Right ventricle myocardium superior (tissue), 1 donor: ENCODE measurements at regions not wholly inside any gene's neighbourhood (a gene's known extent, or its start where the extent isn't known, plus 50 kb on each side); places are given as distances from the start of the nearest gene placed in this dataset.
"Not testable (repeated sequence)": the region's sequence is repeated elsewhere in the genome, so short reads cannot be mapped to it uniquely, and the experiment has no call there.

Experiments used
- ATAC-seq: fragments of 200-7000 bp; cut with Tn5 transposase; one replicate; pipeline ENCODE4 v1.9.1; 2020; ENCODE audit warnings: mild to moderate bottlenecking; ENCODE audit not compliant: poor library complexity
- DNase-seq: peaks from one replicate; pipeline ENCODE4 v3.0.0-alpha.2; 2020
- intact Hi-C: fragments of 100-400 bp; cut with DNase I; formaldehyde crosslinking; loops from one replicate; pipeline ENCODE4 v1.11.2; 2022
- donor health status: DM: no; HTN: yes; CAD: no; lungs with severe emphysema.

DNA sequence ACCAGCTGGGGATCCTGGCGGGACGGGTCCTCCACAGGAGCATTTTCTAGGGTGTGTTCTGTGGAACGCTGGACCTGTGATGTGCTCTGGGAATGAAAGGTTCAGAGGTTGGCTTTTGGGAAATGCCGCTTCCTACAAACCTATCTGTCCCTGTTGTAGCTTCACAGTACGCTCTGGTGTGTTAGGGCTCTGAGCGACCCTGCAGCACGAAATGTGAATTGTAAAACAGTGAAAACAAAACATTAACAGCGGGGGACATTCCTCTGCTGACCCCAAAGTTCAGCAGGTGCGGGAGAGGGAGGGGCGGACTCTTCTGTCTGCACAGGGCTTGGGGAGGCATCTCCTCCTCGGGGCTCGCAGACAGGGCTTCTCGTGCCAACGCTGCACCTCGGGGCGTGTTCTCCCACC, 155.9 kb downstream of the NRN1 start:
- intact Hi-C loops = no loop called here
- DNase-seq (no peak), ATAC-seq (peak; percentile 47)

DNA sequence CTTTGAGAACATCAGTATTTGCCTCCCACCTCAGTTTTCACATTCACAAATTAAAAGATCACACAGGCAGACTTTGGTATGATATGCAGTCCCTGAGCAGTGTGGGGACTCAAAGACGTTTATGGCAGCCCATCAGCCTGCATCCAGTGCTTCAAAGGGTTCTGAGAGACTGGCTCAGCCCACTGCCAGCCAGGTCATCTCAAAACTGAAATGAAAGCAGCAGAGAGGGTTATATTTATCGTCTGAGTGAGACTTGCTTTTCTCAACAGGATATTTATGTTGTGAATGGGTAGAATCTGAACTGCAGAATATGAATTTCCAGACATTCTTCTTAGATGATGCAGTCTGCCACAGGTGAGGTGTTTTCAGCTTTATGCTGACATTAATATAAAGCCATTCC, 159.8 kb downstream of the NRN1 start:
- no peak for ATAC-seq
- no peak for DNase-seq
- intact Hi-C loops = no loop called here

DNA sequence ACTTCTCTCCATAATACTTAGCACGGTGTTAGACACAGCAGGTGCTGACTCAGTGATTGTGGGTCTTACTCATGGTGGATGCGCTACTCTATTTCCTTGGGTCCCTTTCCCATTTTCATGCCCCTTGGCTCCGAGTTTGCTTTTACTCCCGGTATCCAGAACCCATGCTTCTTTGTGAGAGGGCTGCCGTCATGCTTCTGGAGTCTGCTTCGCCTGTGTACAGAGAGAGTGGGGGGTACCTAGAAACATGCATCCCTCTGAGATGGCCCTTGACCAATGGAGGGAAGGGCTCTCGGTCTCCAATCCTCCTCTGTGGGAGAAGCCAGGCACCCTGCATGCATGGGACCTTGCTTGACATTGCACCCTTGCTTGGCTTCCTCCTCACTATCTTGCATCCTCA, 160.4 kb downstream of the NRN1 start:
- DNase-seq (no peak), ATAC-seq (no peak)
- intact Hi-C loops = no loop called here

DNA sequence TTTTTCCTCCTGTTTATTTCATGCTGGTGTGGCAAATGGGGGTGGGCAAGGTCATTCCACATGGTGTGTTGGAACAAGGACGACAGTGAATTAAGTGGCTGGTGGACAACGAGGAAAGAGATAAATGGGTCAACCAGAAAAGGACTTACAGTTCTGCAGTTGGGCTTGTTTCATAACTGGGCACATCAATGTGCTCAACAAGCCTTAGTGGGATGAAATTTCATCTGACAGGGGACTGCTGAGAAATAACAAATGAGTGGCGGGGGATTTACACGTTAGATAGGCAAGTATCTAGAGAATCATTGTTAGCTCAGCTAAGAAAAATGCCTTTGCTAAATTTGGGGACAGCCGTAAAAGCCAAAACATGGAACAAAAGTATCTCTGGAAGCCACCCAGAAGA, 163.6 kb downstream of the NRN1 start:
- intact Hi-C loops = no loop called here
- DNase-seq (no peak), ATAC-seq (no peak)

DNA sequence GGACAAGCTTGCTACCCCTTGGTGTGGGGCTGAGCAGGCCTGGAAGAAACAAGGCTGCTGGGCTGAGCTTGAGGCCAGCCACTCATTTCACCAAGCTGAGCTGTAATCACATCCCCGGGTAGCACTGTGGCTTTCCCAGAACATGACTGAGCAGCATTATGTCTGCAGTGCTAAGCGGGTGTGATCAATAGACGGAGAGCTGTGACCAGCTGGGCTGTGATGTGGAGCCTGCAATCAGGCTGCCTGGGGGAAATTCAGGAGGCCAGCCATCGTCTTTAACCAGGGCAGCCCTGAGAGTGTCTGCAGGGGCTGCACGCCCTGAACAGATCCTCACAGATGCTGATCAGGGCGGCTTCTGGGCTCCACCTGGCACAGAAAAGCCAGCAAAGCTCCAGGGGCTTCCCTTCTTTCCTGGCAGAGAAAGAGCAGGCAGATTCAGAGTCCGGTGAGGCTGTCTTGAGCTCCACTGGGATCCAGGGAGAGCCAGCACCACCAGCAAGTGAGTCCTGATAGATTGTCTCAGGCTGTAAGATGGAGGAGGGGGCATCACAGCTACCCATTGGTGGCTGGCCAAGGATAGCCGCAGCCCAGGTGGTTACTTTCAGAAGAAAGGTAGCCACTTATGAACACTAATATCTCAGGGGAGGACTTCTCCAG, 165.9 kb downstream of the NRN1 start:
- no peak for DNase-seq
- intact Hi-C loops = no loop called here
- no peak for ATAC-seq

DNA sequence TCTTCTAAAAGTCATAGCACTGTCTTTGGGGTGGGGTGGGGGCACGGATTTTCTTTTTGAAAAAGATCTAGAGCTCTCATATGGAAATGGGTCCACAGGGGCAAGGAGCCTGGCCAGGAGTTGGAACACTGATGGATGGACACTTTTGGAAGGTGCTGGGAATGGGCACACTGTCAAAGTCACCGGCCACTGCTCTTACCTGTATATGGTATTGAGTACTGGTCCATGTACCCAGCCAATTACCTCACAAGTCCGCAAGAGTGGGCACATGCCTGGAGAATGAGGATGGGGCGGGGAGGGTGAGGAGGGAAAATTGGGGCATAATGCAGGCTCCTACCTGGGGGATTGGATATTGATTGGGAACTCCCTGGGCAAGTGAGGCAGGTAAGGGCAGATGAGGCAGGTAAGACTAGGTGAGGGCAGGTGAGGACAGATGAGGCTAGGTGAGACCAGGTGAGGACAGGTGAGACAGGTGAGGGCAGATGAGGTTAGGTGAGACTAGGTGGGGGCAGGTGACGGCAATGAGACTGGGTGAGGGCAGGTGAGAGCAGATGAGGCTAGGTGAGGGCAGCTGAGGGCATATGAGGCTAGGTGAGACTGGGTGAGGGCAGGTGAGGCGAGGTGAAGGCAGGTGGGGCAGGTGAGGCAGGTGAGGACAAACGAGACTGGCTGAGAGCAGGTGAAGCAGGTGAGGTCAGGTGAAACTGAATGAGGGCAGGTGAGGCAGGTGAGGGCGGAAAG, 167.9 kb downstream of the NRN1 start:
- no peak for ATAC-seq
- intact Hi-C loops = no loop called here

DNA sequence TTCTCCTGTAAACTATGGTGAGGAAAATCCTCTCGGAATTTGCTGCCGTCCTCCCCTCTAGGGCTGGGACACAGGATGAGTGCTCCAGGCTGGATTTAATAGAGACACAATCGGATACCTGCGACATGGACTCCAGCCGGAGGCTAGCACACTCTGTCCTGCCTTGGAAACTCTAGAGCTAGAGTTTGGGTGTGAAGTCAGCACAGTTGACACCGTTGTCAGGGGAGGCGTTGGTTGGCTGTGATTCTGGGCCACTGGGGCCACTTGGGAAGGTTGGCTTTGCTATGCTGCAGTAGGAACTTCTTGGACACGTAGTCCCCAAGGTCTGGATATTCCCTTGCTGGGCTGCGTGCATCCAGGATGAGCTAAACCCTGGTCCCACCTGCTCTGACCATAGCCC, 169.4 kb downstream of the NRN1 start:
- ATAC-seq = no peak
- intact Hi-C loops = no loop called here
- no peak for DNase-seq

More for the DNA sequence above, 167.9 kb downstream of the NRN1 start:
- no peak for DNase-seq

DNA sequence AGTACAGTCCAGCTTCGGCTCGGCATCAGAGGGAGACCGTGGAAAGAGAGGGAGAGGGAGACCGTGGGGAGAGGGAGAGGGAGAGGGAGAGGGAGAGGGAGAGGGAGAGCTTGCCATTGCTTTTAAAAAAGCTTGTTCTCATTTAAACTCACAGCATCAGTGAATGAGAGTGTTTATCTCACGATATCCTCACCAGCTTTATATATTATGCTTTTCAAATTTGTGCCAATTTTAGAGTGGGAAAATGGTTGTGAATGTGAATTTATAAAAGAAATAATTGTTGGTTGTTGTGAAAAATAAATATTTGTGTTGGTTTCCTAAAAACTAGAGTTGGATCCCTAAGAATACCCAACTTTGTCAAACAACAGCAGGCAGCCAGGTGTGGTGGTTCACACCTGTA, 170.1 kb downstream of the NRN1 start:
- ATAC-seq, DNase-seq, intact Hi-C loops: not testable (repeated sequence)

DNA sequence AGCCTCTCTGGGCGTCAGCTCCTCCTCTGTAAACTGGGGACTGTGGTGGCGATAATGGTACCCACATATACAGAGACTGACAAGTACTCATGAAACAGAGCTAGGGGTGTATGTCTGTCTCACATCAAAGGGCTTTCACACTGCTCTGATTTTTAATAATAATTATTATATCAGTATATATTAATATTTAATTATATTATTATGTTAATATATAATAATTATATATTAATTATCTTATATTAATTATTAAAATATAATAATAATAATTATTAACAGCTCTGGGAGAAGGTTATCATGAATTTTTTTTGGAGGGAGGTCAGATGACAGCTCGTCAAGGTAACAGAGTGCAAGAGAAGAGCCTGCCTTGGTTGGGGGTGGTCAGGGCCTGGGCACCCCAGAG, 173.6 kb downstream of the NRN1 start:
- intact Hi-C loops = no loop called here
- ATAC-seq = no peak
- DNase-seq = no peak

DNA sequence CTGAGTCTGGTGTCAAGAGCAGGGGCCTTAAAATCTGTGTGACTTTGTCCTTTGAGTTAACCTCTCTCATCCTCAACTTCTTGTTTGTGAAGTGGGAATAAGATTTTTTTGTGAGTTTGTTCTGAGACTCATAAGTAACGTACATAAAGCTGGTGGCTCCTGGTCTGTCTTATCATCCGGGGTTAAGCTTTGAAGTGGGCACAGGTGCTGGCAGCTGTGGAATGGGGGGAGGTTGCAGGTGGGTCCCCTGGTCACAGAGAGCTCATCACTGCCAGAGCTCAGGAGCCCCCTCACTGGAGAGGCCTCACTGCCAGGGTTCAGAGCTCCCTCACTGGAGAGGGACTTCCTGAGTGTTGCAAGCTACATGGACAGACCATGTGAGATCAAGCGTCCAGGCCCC, 174.1 kb downstream of the NRN1 start:
- intact Hi-C loops = no loop called here
- ATAC-seq = no peak
- no peak for DNase-seq

DNA sequence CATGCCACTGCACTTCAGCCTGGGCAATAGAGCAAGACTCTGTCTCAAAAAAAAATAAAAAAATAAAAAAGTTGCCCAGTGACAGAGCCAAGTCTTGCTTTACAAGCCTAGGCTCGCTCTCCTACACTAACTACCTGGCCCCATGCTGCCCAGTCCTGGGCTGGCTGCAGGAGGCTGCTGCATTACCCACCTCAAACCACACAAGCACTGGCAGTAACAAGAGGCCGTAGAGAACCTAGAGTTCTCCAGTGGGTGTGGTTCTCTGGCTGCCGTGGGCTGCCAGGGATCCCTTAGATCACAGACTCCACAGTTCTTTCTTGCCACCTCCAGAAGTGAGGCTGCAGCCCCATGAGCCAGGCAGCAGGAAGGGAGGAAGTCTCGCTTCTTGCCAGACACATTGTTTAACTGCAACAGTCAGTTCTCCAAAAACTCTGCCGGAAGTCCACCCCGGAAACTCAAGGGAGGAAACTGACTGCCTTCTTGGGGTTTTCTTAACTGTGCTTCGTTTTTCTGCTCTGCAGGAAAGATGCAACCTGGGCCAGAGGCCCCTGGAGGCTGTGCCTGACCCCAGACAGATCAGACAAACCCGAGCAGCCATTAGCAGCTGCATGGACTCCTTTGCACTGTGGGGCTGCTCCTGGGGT, 175.4 kb downstream of the NRN1 start:
- intact Hi-C loops, DNase-seq: not testable (repeated sequence)
- peak; percentile 70 for ATAC-seq

DNA sequence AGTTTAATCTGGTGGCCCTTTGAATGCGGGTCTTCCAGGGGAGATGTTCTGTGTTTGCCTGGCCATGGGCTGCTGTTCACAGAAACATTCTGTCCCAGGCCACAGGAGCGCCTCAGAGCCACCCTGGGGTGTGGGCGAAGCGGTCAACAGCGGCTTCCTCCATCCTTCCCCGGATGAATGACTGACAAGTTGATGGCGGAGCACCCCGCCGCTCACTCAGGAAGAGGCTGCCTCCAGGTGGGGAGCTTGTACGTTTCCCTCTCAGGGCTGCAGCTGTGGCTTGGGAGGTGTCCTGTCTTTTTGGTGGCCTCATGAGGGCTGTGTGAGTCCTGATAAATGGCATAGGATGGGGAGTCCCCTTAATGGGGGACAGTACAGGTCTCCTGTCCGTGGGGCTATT, 178.4 kb downstream of the NRN1 start:
- ATAC-seq = no peak

DNA sequence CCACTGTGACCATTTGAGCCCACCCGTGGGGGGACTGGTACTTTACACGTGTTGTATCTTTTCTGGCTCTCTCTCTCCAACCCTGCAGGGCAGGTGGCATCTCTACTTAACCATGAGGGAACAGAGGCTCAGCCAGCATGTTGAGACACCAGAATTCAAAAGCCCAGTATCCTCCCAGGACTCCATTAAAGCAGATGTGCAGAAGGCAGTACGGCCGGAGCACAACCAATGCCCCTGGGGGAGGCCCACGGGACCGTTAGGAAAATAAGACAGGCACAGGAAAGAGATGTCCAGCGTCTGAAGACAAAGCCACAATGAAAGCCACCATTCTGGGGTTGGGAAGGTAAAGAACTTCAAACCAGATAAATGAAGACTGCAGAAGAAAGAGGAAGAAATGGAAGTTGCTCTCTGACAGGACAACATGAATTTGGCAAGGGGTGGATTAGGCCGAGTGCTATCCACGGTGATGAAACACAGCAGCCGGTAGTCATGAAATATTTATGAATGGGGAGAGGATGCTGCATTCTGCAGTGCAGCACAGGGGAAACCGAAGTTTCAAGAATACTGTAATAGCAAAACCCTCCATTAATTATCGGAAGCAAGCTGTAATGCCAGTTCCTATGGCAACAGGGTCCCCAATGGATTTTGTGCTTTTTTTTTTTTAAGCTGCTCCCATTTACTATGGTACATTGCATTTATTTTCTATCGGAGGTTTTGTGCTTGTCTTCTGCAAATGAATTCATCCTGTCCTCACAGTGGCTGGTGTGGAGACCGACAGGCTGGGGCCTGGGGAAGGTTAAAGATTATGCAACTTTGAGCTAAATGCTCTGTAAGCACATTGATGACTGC, 179.4 kb downstream of the NRN1 start:
- ATAC-seq (no peak), DNase-seq (no peak)
- intact Hi-C loops = no loop called here

More for the DNA sequence above, 178.4 kb downstream of the NRN1 start:
- no peak for DNase-seq
- intact Hi-C loops = no loop called here

DNA sequence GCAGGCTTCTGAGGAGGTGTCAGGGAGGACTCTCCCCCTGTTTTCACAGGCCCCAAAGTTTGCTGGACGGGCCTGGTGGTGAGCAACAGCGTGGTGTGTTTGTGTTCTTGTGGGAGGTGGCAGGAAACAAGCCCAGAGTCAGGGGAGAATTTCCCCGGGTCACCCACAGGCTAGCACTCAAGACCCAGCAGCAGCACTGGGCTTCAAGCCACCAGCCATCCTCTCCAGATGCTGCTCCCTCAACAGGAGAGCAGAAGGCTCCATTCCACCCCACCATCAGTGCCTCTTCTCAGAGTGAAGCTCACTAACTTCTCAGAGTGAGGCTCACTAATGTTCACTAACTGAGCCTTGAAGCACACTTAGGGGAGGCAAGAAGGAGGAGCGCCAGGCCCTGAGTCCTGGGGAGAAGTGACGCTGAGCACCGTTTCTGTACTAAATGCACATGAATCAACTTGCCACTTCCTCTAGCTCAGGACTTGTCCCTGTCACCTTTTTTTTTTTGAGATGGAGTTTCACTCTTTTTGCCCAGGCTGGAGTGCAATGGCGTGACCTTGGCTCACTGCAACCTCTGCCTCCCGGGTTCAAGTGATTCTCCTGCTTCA, 182.2 kb downstream of the NRN1 start:
- intact Hi-C loops, DNase-seq, ATAC-seq: not testable (repeated sequence)
